Cardiac septum (tissue), 1 donor: ENCODE measurements at regions not wholly inside any gene's neighbourhood (a gene's known extent, or its start where the extent isn't known, plus 50 kb on each side); places are given as distances from the start of the nearest gene placed in this dataset.

ENCODE experiments used
- DNase-seq: peaks from one replicate; pipeline ENCODE4 v3.0.0-alpha.2; 2020; ENCODE audit warnings: low spot score
- intact Hi-C: fragments of 100-400 bp; cut with DNase I; formaldehyde crosslinking; loops from one replicate; pipeline ENCODE4 v1.14.0; 2022
- donor health status: DM: no; HTN: no; CAD: no.

GRCh38 chr13:99436686-99437416 is 64.4 kb upstream of the TM9SF2 start:
- intact Hi-C loops: loop anchor here (2.0 to 5.0 kb wide), 3 partner anchors 168 to 260 kb away; no protein-coding TSS in a partner anchor
- peak; percentile 94 for DNase-seq

- intact Hi-C loops: loop anchor here (5.0 kb wide), 1 partner anchor 242 kb away; no protein-coding TSS in a partner anchor
- no peak for DNase-seq
Observed at GRCh38 chr13:99439048-99439447, 62.2 kb upstream of the TM9SF2 start.

DNA sequence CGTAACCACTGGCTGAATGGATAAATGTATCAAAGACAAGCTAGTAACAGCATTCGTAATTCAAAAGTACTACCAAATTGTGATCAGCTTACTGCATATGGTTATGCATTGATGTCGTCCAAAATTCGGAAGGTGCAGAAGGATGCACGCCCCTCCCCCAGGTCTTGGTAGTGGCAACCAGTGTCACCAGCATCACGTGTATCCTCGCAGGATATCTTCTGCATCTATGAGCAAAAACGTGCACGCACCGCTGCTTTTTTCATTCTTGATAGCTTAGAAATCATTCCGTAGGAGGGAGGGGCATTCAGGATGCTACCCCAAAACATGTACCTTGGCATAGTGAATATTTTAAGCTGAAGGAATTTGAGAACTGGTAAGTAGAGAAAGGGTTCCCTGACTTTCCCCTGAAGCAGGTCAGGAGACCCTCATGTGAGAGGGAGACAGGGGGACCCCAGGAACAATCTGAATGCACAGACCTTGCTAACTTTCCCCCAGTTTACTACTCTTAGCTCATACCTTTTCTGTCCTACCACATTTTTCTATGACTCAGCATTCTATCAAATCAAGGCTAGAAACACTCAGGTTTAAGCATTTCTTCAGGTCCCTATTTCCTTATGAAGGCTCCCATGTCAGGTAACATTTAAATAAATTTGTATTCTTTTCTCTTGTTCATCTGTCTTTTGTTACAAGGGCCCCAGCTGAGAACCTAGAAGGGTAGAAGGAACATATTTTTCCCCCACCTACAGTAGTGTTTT is 61.2 kb upstream of the TM9SF2 start:
- intact Hi-C loops: loop anchor here (5.0 kb wide), 3 partner anchors 57 to 243 kb away; no protein-coding TSS in a partner anchor

DNA sequence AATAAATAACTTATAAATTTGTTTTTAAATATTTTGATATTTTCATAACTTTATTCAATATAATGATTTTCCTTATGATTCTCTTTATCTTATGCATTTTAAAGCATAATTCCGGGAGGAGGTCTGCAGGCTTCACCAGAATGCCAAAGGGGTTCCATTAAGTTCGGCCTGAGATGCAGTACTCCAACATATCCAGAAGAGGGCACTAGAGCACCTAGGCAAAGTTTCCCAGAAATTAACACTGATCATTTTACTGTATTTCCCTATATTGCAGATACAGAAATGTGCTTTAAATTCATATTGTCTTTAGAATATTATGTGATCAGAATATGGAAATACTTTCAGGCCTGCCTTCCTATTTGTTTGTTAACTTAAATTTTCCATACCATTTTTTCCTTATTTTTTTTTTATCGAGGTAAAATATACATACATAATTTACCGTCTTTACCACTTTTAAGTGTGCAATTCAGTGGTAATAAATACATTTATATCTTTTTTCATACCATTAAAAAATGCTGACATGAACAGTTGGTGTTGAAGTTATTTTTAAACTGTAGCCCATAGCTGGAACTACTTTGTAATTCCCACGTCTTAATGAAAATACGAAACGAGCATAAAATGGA is 58.9 kb upstream of the TM9SF2 start:
- intact Hi-C loops: loop anchor here (5.0 kb wide), 2 partner anchors 55 to 170 kb away; no protein-coding TSS in a partner anchor
- no peak for DNase-seq

More for the DNA sequence above, 61.2 kb upstream of the TM9SF2 start:
- no peak for DNase-seq

GRCh38 chr13:99446242-99446641 is 55.0 kb upstream of the TM9SF2 start:
- no peak for DNase-seq
- intact Hi-C loops: no loop called here

- DNase-seq: no peak
- intact Hi-C loops: no loop called here
Observed at GRCh38 chr13:99448546-99448945, 52.7 kb upstream of the TM9SF2 start.

DNA sequence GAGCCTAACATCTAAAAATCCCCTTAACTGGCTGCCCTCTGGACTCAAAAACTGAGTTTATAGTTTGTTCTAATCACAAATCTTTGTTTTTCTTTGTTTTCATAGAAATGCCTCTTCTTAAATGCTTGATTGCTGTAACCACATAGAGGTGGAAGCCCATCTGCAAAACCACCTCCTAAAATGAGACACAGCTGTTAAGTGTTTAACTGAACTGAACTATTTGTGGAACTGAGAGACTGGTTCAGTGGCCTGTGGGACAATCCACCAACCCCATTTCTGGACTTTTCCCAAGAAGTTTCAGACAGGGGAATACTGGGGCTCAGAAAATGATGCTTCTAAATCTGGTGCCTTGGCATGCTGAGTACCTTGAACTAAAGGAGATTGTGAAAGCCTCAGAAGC is 50.9 kb upstream of the TM9SF2 start:
- no peak for DNase-seq
- intact Hi-C loops: no loop called here
